H9 (cell line): ENCODE measurements at regions not wholly inside any gene's neighbourhood (a gene's known extent, or its start where the extent isn't known, plus 50 kb on each side); places are given as distances from the start of the nearest gene placed in this dataset.

Experiments used
- DNase-seq: peaks from one replicate; pipeline ENCODE4 v3.0.0-alpha.2; 2017
- H2AFZ ChIP-seq: one replicate; pipeline ENCODE4 v1.6.1; 2013; ENCODE audit warnings: mild to moderate bottlenecking, low read length, control low read depth, moderate library complexity
- H2AK5ac ChIP-seq: 2 replicates; pipeline ENCODE4 v1.6.1; 2013; ENCODE audit warnings: low read length, control low read depth, mixed read lengths; ENCODE audit not compliant: insufficient read length
- H2BK120ac ChIP-seq: one replicate; pipeline ENCODE4 v1.6.1; 2013; ENCODE audit warnings: low read depth, mild to moderate bottlenecking, low read length, control low read depth, inconsistent platforms; ENCODE audit not compliant: poor library complexity, severe bottlenecking
- H2BK12ac ChIP-seq: 2 replicates; pipeline ENCODE4 v1.6.1; 2013; ENCODE audit warnings: low read length, control low read depth, mixed read lengths, low read depth; ENCODE audit not compliant: insufficient read length
- H2BK15ac ChIP-seq: 2 replicates; pipeline ENCODE4 v1.6.1; 2013; ENCODE audit warnings: low read depth, low read length, control low read depth
- H2BK20ac ChIP-seq: one replicate; pipeline ENCODE4 v1.6.1; 2013; ENCODE audit warnings: low read depth, mild to moderate bottlenecking, low read length, control low read depth, inconsistent platforms; ENCODE audit not compliant: poor library complexity, severe bottlenecking
- H2BK5ac ChIP-seq: 2 replicates; pipeline ENCODE4 v1.6.1; 2013; ENCODE audit warnings: low read length, control low read depth, mixed read lengths; ENCODE audit not compliant: insufficient read length
- H3K14ac ChIP-seq: 2 replicates; pipeline ENCODE4 v1.6.1; 2013; ENCODE audit warnings: low read length, control low read depth; ENCODE audit not compliant: insufficient read depth
- H3K18ac ChIP-seq: 2 replicates; pipeline ENCODE4 v1.6.1; 2013; ENCODE audit warnings: low read depth, mild to moderate bottlenecking, mixed read lengths, low read length, control low read depth; ENCODE audit not compliant: insufficient read length
- H3K23ac ChIP-seq: 2 replicates; pipeline ENCODE4 v1.6.1; 2013; ENCODE audit warnings: low read length, control low read depth, mixed read lengths, low read depth; ENCODE audit not compliant: insufficient read length
- H3K23me2 ChIP-seq: 2 replicates; pipeline ENCODE4 v1.6.1; 2013; ENCODE audit warnings: low read depth, mild to moderate bottlenecking, mixed read lengths, low read length, control low read depth; ENCODE audit not compliant: insufficient read length, poor library complexity, severe bottlenecking
- H3K27ac ChIP-seq: 2 replicates; pipeline ENCODE4 v1.5.1; 2013; ENCODE audit warnings: low read length, control low read depth, mixed read lengths, low read depth; ENCODE audit not compliant: insufficient read length
- H3K27me3 ChIP-seq: 2 replicates; pipeline ENCODE4 v1.6.1; 2013; ENCODE audit warnings: low read length, control low read depth, inconsistent platforms; ENCODE audit not compliant: insufficient read depth
- H3K4ac ChIP-seq: 2 replicates; pipeline ENCODE4 v1.6.1; 2013; ENCODE audit warnings: low read depth, mild to moderate bottlenecking, control low read depth, inconsistent platforms, low read length, moderate library complexity
- H3K4me1 ChIP-seq: 2 replicates; pipeline ENCODE4 v1.6.1; 2013; ENCODE audit warnings: low read length, control low read depth, inconsistent platforms; ENCODE audit not compliant: insufficient read depth
- H3K4me2 ChIP-seq: 2 replicates; pipeline ENCODE4 v1.6.1; 2013; ENCODE audit warnings: low read length, control low read depth, mixed read lengths; ENCODE audit not compliant: insufficient read length, insufficient read depth
- H3K56ac ChIP-seq: 2 replicates; pipeline ENCODE4 v1.6.1; 2013; ENCODE audit warnings: low read depth, mild to moderate bottlenecking, mixed read lengths, low read length, control low read depth; ENCODE audit not compliant: insufficient read length
- H3K79me1 ChIP-seq: 2 replicates; pipeline ENCODE4 v1.6.1; 2013; ENCODE audit warnings: low read depth, mild to moderate bottlenecking, moderate library complexity, low read length, control low read depth, inconsistent platforms; ENCODE audit not compliant: insufficient read depth, poor library complexity, severe bottlenecking
- H3K79me2 ChIP-seq: 2 replicates; pipeline ENCODE4 v1.6.1; 2013; ENCODE audit warnings: low read length, control low read depth, inconsistent platforms; ENCODE audit not compliant: insufficient read depth
- H3K9ac ChIP-seq: 2 replicates; pipeline ENCODE4 v1.6.1; 2013; ENCODE audit warnings: low read length, control low read depth, mixed read lengths; ENCODE audit not compliant: insufficient read length; ENCODE audit errors: extremely low read depth
- H3K9me3 ChIP-seq: one replicate; pipeline ENCODE4 v1.6.1; 2013; ENCODE audit warnings: low read depth, low read length, inconsistent platforms; ENCODE audit not compliant: control insufficient read depth
- H3T11ph ChIP-seq: one replicate; pipeline ENCODE4 v1.6.1; 2013; ENCODE audit warnings: mild to moderate bottlenecking, low read length, control low read depth, inconsistent platforms
- H4K20me1 ChIP-seq: one replicate; pipeline ENCODE4 v1.6.1; 2013; ENCODE audit not compliant: control insufficient read depth, insufficient read length, insufficient read depth
- H4K5ac ChIP-seq: 2 replicates; pipeline ENCODE4 v1.6.1; 2013; ENCODE audit warnings: low read depth, mild to moderate bottlenecking, mixed read lengths, low read length, control low read depth; ENCODE audit not compliant: insufficient read length
- H4K8ac ChIP-seq: replicated peaks from 2 replicates; pipeline ENCODE4 v1.6.1; 2013; ENCODE audit warnings: low read length, control low read depth, mixed read lengths, low read depth; ENCODE audit not compliant: insufficient read length
- H4K91ac ChIP-seq: 2 replicates; pipeline ENCODE4 v1.6.1; 2013; ENCODE audit warnings: low read depth, mild to moderate bottlenecking, moderate library complexity, mixed read lengths, low read length, control low read depth; ENCODE audit not compliant: insufficient read length
- H3K27ac Mint-ChIP-seq, 3 experiments: 2 replicates in 2 of 3; 3 replicates in 1 of 3; pipeline ENCODE4 v1.8.0; 2020 to 2021; ENCODE audit warnings: mixed read lengths in 3 of 3, mild to moderate bottlenecking in 1 of 3, moderate library complexity in 1 of 3
- H3K27me3 Mint-ChIP-seq: 2 replicates; pipeline ENCODE4 v1.8.0; 2021; ENCODE audit warnings: low read depth, mild to moderate bottlenecking, moderate library complexity, mixed read lengths
- H3K36me3 Mint-ChIP-seq, 3 experiments: 2 replicates in 2 of 3; 3 replicates in 1 of 3; pipeline ENCODE4 v1.8.0; 2020 to 2021; ENCODE audit warnings: low read depth in 3 of 3, mixed read lengths in 3 of 3; ENCODE audit not compliant: insufficient read depth in 1 of 3
- H3K4me1 Mint-ChIP-seq, 2 experiments: 2 replicates each; pipeline ENCODE4 v1.8.0; 2020; ENCODE audit warnings: mixed read lengths in 2 of 2
- H3K4me3 Mint-ChIP-seq, 2 experiments: 2 replicates in 1 of 2; 3 replicates in 1 of 2; pipeline ENCODE4 v1.8.0; 2020 to 2021; ENCODE audit warnings: mild to moderate bottlenecking in 2 of 2, mixed read lengths in 2 of 2, moderate library complexity in 1 of 2
- H3K9me3 Mint-ChIP-seq, 2 experiments: 2 replicates in 1 of 2; 3 replicates in 1 of 2; pipeline ENCODE4 v1.8.0; 2020; ENCODE audit warnings: mild to moderate bottlenecking in 2 of 2, mixed read lengths in 2 of 2, moderate library complexity in 1 of 2
- CTCF ChIP-seq: fragments of 200-600 bp; sonication (generic); conservative IDR thresholded peaks from 3 replicates; pipeline ENCODE4 v1.8.0; 2021; ENCODE audit warnings: antibody characterized with exemption, mild to moderate bottlenecking
- WGBS: extraction: QIAGEN DNeasy Blood & Tissue Kit; methylation state at CpG from one replicate; pipeline ENCODE4 v1.1.7; 2013; ENCODE audit warnings: missing lambda C conversion rate, low lambda C conversion rate, mixed read lengths; ENCODE audit not compliant: insufficient read length; ENCODE audit errors: extremely low coverage; 5-methylcytosine and 5-hydroxymethylcytosine counted together

- H3K27ac ChIP-seq: no peak overlapping the region
- no CpG with 5 or more reads among the region's 4 CpGs for WGBS
- no peaks in the 10 kb centered on the region for H3K4me1 Mint-ChIP-seq
Measured at GRCh38 chr12:114924946-114925475, 241.0 kb upstream of the TBX3 start.

More at GRCh38 chr12:114924946-114925475, 241.0 kb upstream of the TBX3 start:
- Histone ChIP-seq H3K23ac (no peak overlapping the region), H3K79me2 (no peaks in the 10 kb centered on the region), H3K56ac (no peak overlapping the region), H3K4me2 (no peak overlapping the region), H3K79me1 (no peaks in the 10 kb centered on the region), H2BK120ac (no peak overlapping the region), H2BK15ac (no peak overlapping the region), H3K23me2 (no peaks in the 10 kb centered on the region), H3T11ph (no peak overlapping the region), H2BK5ac (no peak overlapping the region), H3K4ac (no peak overlapping the region), H2AK5ac (no peak overlapping the region), H2AFZ (no peak overlapping the region), H4K20me1 (no peaks in the 10 kb centered on the region), H2BK12ac (no peak overlapping the region), H2BK20ac (no peak overlapping the region), H3K9me3 (no peaks in the 10 kb centered on the region), H3K18ac (no peak overlapping the region), H4K5ac (no peak overlapping the region), H4K91ac (no peak overlapping the region), H3K4me1 (no peaks in the 10 kb centered on the region), H3K27me3 (no peaks in the 10 kb centered on the region), H4K8ac (no peak overlapping the region), H3K14ac (no peak overlapping the region), H3K9ac (no peak overlapping the region)
- Mint-ChIP-seq H3K4me3 (no peak overlapping the region), H3K9me3 (peaks cover 0 to under 1% of the 10 kb centered on the region in 2 experiments; a peak in 2 of 5 replicates), H3K27ac (no peak overlapping the region), H3K36me3 (no peaks in the 10 kb centered on the region; a peak in 1 of 7 replicates), H3K27me3 (peaks cover 5% of the 10 kb centered on the region)
- TF ChIP-seq CTCF: no peak
- DNase-seq: no peak
